ENCODE measurements at regions not wholly inside any gene's neighbourhood (a gene's known extent, or its start where the extent isn't known, plus 50 kb on each side); places are given as distances from the start of the nearest gene placed in this dataset.

DNA sequence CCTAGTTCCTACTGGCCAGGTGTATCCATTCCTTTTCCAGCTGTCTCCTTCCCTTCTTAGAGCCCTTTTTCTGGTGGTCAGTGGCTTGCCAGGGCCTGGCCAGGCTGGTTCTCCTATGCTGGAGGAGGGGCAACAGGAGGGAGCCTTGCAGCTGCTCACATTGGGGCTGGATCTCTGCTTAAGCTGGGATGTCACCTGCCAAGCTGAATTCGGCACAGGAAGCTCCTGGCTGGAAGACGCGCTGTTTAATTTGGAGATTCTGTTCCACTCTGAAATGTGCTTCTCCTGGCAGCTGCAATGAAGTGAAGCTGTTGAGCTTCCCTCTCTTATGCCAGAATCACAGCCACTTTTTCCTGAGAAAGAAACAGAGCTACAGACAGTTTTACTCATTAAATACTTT, 56.0 kb upstream of the POU3F1 start:
- no peaks in the 10 kb centered on the region for H3K36me3 ChIP-seq (ENCODE audit: control insufficient read depth, insufficient read depth, low read length)
- H3K79me2 ChIP-seq (ENCODE audit: control insufficient read depth, insufficient read depth, low read length): no peaks in the 10 kb centered on the region
- H3K9me1 ChIP-seq (ENCODE audit: control insufficient read depth, insufficient read depth, low read length): no peaks in the 10 kb centered on the region
- CTCF ChIA-PET (ENCODE audit: low intra/inter-chr PET ratio): no interaction called here
- no peaks in the 10 kb centered on the region for H3K9me3 ChIP-seq (replicated peaks; ENCODE audit: control insufficient read depth, insufficient read depth, low read depth, low read length)
- H3K4me1 ChIP-seq (replicated peaks in 1 of 2; ENCODE audit: control insufficient read depth in 2 of 2, insufficient read depth in 2 of 2, low read length in 2 of 2): peaks cover 0 to 7% of the 10 kb centered on the region in 2 experiments; a peak in 2 of 5 replicates
- H3K27ac ChIP-seq (ENCODE audit: extremely low read depth, low read depth, low read length): no peak overlapping the region
- FAIRE-seq (no peak), ATAC-seq (no peak), DNase-seq (ENCODE audit: extremely low read depth in 1 of 4, low spot score in 3 of 4) (no peak)
- peaks cover 14 to 37% of the 10 kb centered on the region in 2 experiments for H3K27me3 ChIP-seq (ENCODE audit: control insufficient read depth in 2 of 2, insufficient read depth in 2 of 2, low read length in 2 of 2)
- H3K9ac ChIP-seq (ENCODE audit: insufficient read depth in 1 of 2, low read depth in 2 of 2, low read length in 2 of 2): no peak overlapping the region
- TF ChIP-seq ZNF23 (CRISPR knock-in tag; IDR thresholded peaks at IDR 0.05): no peak
- TF ChIP-seq RBM25 (IDR thresholded peaks at IDR 0.05; ENCODE audit: low read depth, low read length, severe bottlenecking): no peak
- no peak for TF ChIP-seq RNF2 (IDR thresholded peaks at IDR 0.05)
- TF ChIP-seq WHSC1 (IDR thresholded peaks at IDR 0.05; ENCODE audit: low read length): no peak
- TF ChIP-seq ZNF75A (CRISPR knock-in tag; IDR thresholded peaks at IDR 0.05): no peak
- no peak for TF ChIP-seq HCFC1 (IDR thresholded peaks at IDR 0.05; ENCODE audit: low read depth, low read length)
- TF ChIP-seq STAT5A (IDR thresholded peaks at IDR 0.05; ENCODE audit: borderline replicate concordance, low read length): no peak
- no peak for TF ChIP-seq TAL1 (IDR thresholded peaks at IDR 0.05)
- no peak for TF ChIP-seq DACH1 (IDR thresholded peaks at IDR 0.05; ENCODE audit: partially characterized antibody)
- TF ChIP-seq NFIC (IDR thresholded peaks at IDR 0.05): no peak
- no peak for TF ChIP-seq CBFB (CRISPR knock-in tag; IDR thresholded peaks at IDR 0.05)
- TF ChIP-seq SIN3B (IDR thresholded peaks at IDR 0.05; ENCODE audit: low read depth): no peak
- no peak for TF ChIP-seq ZNF253 (CRISPR knock-in tag; conservative IDR thresholded peaks at IDR 0.05)
- TF ChIP-seq, protein P1, sequence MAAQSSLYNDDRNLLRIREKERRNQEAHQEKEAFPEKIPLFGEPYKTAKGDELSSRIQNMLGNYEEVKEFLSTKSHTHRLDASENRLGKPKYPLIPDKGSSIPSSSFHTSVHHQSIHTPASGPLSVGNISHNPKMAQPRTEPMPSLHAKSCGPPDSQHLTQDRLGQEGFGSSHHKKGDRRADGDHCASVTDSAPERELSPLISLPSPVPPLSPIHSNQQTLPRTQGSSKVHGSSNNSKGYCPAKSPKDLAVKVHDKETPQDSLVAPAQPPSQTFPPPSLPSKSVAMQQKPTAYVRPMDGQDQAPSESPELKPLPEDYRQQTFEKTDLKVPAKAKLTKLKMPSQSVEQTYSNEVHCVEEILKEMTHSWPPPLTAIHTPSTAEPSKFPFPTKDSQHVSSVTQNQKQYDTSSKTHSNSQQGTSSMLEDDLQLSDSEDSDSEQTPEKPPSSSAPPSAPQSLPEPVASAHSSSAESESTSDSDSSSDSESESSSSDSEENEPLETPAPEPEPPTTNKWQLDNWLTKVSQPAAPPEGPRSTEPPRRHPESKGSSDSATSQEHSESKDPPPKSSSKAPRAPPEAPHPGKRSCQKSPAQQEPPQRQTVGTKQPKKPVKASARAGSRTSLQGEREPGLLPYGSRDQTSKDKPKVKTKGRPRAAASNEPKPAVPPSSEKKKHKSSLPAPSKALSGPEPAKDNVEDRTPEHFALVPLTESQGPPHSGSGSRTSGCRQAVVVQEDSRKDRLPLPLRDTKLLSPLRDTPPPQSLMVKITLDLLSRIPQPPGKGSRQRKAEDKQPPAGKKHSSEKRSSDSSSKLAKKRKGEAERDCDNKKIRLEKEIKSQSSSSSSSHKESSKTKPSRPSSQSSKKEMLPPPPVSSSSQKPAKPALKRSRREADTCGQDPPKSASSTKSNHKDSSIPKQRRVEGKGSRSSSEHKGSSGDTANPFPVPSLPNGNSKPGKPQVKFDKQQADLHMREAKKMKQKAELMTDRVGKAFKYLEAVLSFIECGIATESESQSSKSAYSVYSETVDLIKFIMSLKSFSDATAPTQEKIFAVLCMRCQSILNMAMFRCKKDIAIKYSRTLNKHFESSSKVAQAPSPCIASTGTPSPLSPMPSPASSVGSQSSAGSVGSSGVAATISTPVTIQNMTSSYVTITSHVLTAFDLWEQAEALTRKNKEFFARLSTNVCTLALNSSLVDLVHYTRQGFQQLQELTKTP (IDR thresholded peaks at IDR 0.05; ENCODE audit: low read depth in 1 of 2, partially characterized antibody in 2 of 2): no peak
- TF ChIP-seq CHD4 (IDR thresholded peaks at IDR 0.05; ENCODE audit: insufficient read depth, insufficient replicate concordance, low read depth, low read length, poor library complexity, severe bottlenecking): no peak
- no peak for TF ChIP-seq SAFB (IDR thresholded peaks at IDR 0.05; ENCODE audit: borderline replicate concordance, low read depth, low read length)
- TF ChIP-seq MTA2 (IDR thresholded peaks at IDR 0.05; ENCODE audit: low read depth): no peak
- TF ChIP-seq, protein P2, sequence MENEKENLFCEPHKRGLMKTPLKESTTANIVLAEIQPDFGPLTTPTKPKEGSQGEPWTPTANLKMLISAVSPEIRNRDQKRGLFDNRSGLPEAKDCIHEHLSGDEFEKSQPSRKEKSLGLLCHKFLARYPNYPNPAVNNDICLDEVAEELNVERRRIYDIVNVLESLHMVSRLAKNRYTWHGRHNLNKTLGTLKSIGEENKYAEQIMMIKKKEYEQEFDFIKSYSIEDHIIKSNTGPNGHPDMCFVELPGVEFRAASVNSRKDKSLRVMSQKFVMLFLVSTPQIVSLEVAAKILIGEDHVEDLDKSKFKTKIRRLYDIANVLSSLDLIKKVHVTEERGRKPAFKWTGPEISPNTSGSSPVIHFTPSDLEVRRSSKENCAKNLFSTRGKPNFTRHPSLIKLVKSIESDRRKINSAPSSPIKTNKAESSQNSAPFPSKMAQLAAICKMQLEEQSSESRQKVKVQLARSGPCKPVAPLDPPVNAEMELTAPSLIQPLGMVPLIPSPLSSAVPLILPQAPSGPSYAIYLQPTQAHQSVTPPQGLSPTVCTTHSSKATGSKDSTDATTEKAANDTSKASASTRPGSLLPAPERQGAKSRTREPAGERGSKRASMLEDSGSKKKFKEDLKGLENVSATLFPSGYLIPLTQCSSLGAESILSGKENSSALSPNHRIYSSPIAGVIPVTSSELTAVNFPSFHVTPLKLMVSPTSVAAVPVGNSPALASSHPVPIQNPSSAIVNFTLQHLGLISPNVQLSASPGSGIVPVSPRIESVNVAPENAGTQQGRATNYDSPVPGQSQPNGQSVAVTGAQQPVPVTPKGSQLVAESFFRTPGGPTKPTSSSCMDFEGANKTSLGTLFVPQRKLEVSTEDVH (IDR thresholded peaks at IDR 0.05; ENCODE audit: low read depth, partially characterized antibody): no peak
- POLR2A ChIA-PET: interaction anchor here (0.8 kb wide), 1 partner anchor 10 kb away, joined by 3 read pairs; no protein-coding TSS in a partner anchor
- BruUV-seq (replicated peaks): no TSS peak
- H4K20me1 ChIP-seq (replicated peaks; ENCODE audit: control insufficient read depth, insufficient read depth, low read length): peaks cover 9% of the 10 kb centered on the region; the same call in 1 of the 2 replicates
- intact Hi-C loops (cut with micrococcal nuclease) (no loop called here), in situ Hi-C loops (cut with MboI) (no loop called here)
- no peak overlapping the region for H3K4me3 ChIP-seq
- 28% methylated on average over 3 of the region's 3 CpGs for WGBS (ENCODE audit: insufficient coverage, low coverage, missing lambda C conversion rate)
- no peak overlapping the region for H3K4me2 ChIP-seq (ENCODE audit: insufficient read depth, low read length)
- H2AFZ ChIP-seq (ENCODE audit: low read depth, low read length): no peak overlapping the region

Measured in K562 (cell line).